Activated CD4-positive, alpha-beta memory T cell treated with anti-CD3 and anti-CD28 coated beads for 36 hours (primary cell): ENCODE measurements at regions not wholly inside any gene's neighbourhood (a gene's known extent, or its start where the extent isn't known, plus 50 kb on each side); places are given as distances from the start of the nearest gene placed in this dataset.
"Not testable (repeated sequence)": the region's sequence is repeated elsewhere in the genome, so short reads cannot be mapped to it uniquely, and the experiment has no call there.

ENCODE experiments used
- CTCF ChIA-PET: fragments of 350-600 bp; sonication (Branson Sonifier 250); formaldehyde crosslinking; loops from one replicate; lab custom pipeline; 2021; ENCODE audit warnings: antibody characterized with exemption, inconsistent platforms; lab: Charles Lee
- POLR2A ChIA-PET: fragments of 350-600 bp; sonication (Branson Sonifier 250); formaldehyde crosslinking; loops from one replicate; lab custom pipeline; 2021; ENCODE audit warnings: antibody characterized with exemption; lab: Charles Lee
- DNase-seq: peaks from one replicate; pipeline ENCODE4 v3.0.0-alpha.2; 2020
- H3K27ac Mint-ChIP-seq: one replicate; pipeline ENCODE4 v1.8.0; 2021; ENCODE audit warnings: mixed read lengths
- H3K27me3 Mint-ChIP-seq: one replicate; pipeline ENCODE4 v1.8.0; 2021; ENCODE audit warnings: mixed read lengths
- H3K36me3 Mint-ChIP-seq: one replicate; pipeline ENCODE4 v1.8.0; 2021; ENCODE audit warnings: mixed read lengths
- H3K4me1 Mint-ChIP-seq: one replicate; pipeline ENCODE4 v1.8.0; 2021; ENCODE audit warnings: low read depth, mixed read lengths
- H3K4me3 Mint-ChIP-seq: one replicate; pipeline ENCODE4 v1.8.0; 2021; ENCODE audit warnings: mild to moderate bottlenecking, mixed read lengths
- H3K9me3 Mint-ChIP-seq: one replicate; pipeline ENCODE4 v1.8.0; 2021; ENCODE audit warnings: mixed read lengths
- intact Hi-C: fragments of 100-400 bp; cut with micrococcal nuclease; formaldehyde crosslinking; loops from one replicate; pipeline ENCODE4 v1.15.1; 2023

GRCh38 chr1:4215391-4215790 lies 315.3 kb upstream of the C1orf174 start:
- no peaks in the 10 kb centered on the region for H3K9me3 Mint-ChIP-seq
- no peak for DNase-seq
- no peak overlapping the region for H3K4me3 Mint-ChIP-seq
- intact Hi-C loops, result no loop called here
- H3K27ac Mint-ChIP-seq, result no peak overlapping the region
- no peaks in the 10 kb centered on the region for H3K36me3 Mint-ChIP-seq
- POLR2A ChIA-PET, result no interaction called here
- CTCF ChIA-PET, result no interaction called here
- H3K27me3 Mint-ChIP-seq, result peaks cover 10% of the 10 kb centered on the region
- H3K4me1 Mint-ChIP-seq, result no peaks in the 10 kb centered on the region

- no peak overlapping the region for H3K27ac Mint-ChIP-seq
- peaks cover 10% of the 10 kb centered on the region for H3K27me3 Mint-ChIP-seq
- no peaks in the 10 kb centered on the region for H3K9me3 Mint-ChIP-seq
- H3K4me3 Mint-ChIP-seq, result no peak overlapping the region
- CTCF ChIA-PET, result no interaction called here
- H3K36me3 Mint-ChIP-seq, result no peaks in the 10 kb centered on the region
- DNase-seq, result no peak
- H3K4me1 Mint-ChIP-seq, result no peaks in the 10 kb centered on the region
- POLR2A ChIA-PET, result no interaction called here
- intact Hi-C loops, result no loop called here
Measured at GRCh38 chr1:4216231-4216630, 316.2 kb upstream of the C1orf174 start.

- no peaks in the 10 kb centered on the region for H3K4me1 Mint-ChIP-seq
- H3K27me3 Mint-ChIP-seq, result peaks cover 11% of the 10 kb centered on the region
- H3K4me3 Mint-ChIP-seq, result no peak overlapping the region
- POLR2A ChIA-PET, result no interaction called here
- H3K36me3 Mint-ChIP-seq, result no peaks in the 10 kb centered on the region
- no peak for DNase-seq
- H3K27ac Mint-ChIP-seq, result no peak overlapping the region
- no peaks in the 10 kb centered on the region for H3K9me3 Mint-ChIP-seq
- intact Hi-C loops, result no loop called here
- CTCF ChIA-PET, result no interaction called here
Measured at GRCh38 chr1:4218619-4219018, 318.5 kb upstream of the C1orf174 start.

DNA sequence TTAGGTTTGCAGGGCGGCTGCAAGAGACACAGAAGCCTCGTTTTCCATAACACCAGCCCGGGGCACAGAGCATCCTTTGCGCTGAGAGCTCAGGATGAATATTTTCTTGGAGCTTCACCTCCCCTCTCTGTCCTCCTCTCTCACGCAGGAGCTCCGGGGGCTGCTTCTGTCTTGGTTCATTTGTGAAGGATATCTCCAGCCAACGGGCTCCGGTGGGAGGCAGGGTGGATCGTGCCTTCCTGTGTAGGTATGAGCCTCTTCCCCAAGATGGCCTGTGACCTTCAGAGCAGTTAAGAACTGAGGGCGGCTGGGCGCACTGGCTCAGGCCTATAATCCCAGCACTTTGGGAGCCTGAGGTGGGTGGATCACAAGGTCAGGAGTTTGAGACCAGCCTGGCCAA lies 319.0 kb upstream of the C1orf174 start:
- Mint-ChIP-seq H3K4me3 (no peak overlapping the region), H3K27ac (no peak overlapping the region), H3K27me3 (peaks cover 9% of the 10 kb centered on the region), H3K9me3 (no peaks in the 10 kb centered on the region), H3K36me3 (no peaks in the 10 kb centered on the region), H3K4me1 (no peaks in the 10 kb centered on the region)
- intact Hi-C loops, result no loop called here
- DNase-seq, result no peak
- CTCF ChIA-PET, result no interaction called here
- POLR2A ChIA-PET, result no interaction called here

- ChIA-PET POLR2A (no interaction called here), CTCF (no interaction called here)
- H3K36me3 Mint-ChIP-seq, result no peaks in the 10 kb centered on the region
- intact Hi-C loops, result no loop called here
- H3K4me1 Mint-ChIP-seq, result no peaks in the 10 kb centered on the region
- no peak for DNase-seq
- H3K9me3 Mint-ChIP-seq, result no peaks in the 10 kb centered on the region
- H3K27ac Mint-ChIP-seq, result no peak overlapping the region
- no peak overlapping the region for H3K4me3 Mint-ChIP-seq
- H3K27me3 Mint-ChIP-seq, result peaks cover 9% of the 10 kb centered on the region
Measured at GRCh38 chr1:4219826-4220225, 319.8 kb upstream of the C1orf174 start.

GRCh38 chr1:4220362-4220761 lies 320.3 kb upstream of the C1orf174 start:
- intact Hi-C loops, result no loop called here
- H3K27ac Mint-ChIP-seq, result no peak overlapping the region
- H3K4me1 Mint-ChIP-seq, result no peaks in the 10 kb centered on the region
- DNase-seq, result no peak
- ChIA-PET POLR2A (no interaction called here), CTCF (no interaction called here)
- H3K9me3 Mint-ChIP-seq, result no peaks in the 10 kb centered on the region
- H3K4me3 Mint-ChIP-seq, result no peak overlapping the region
- H3K27me3 Mint-ChIP-seq, result peaks cover 9% of the 10 kb centered on the region
- no peaks in the 10 kb centered on the region for H3K36me3 Mint-ChIP-seq

GRCh38 chr1:4221107-4221506 lies 321.0 kb upstream of the C1orf174 start:
- DNase-seq, result no peak
- H3K36me3 Mint-ChIP-seq, result no peaks in the 10 kb centered on the region

GRCh38 chr1:4224684-4225467 lies 324.8 kb upstream of the C1orf174 start:
- no peak for DNase-seq
- intact Hi-C loops, result no loop called here
- Mint-ChIP-seq H3K4me3 (no peak overlapping the region), H3K4me1 (no peaks in the 10 kb centered on the region), H3K27me3 (peaks cover 13% of the 10 kb centered on the region), H3K27ac (no peak overlapping the region), H3K36me3 (no peaks in the 10 kb centered on the region), H3K9me3 (no peaks in the 10 kb centered on the region)
- CTCF ChIA-PET, result no interaction called here
- POLR2A ChIA-PET, result no interaction called here

More at GRCh38 chr1:4221107-4221506, 321.0 kb upstream of the C1orf174 start:
- CTCF ChIA-PET, result no interaction called here
- POLR2A ChIA-PET, result no interaction called here
- intact Hi-C loops, result no loop called here
- Mint-ChIP-seq H3K27me3 (peaks cover 9% of the 10 kb centered on the region), H3K27ac (no peak overlapping the region), H3K4me3 (no peak overlapping the region), H3K9me3 (no peaks in the 10 kb centered on the region), H3K4me1 (no peaks in the 10 kb centered on the region)

DNA sequence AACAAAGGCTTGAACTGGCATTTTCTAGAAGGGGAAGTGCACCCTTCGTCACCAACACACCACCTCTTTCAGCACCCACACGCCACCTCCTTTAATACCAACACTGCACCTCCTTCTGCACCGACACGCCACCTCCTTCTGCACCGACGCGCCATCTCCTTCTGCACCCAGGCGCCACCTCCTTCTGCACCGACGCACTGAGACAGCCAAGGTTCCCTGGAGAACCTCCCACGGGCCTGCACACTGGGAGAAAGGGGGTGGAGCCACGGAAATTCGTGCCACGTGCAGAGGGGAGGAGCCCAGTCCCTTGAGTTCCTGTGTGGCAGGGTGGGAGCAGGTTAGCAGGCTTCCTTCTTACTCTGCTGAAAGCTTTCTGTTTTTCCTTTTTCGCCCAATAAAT lies 327.9 kb upstream of the C1orf174 start:
- CTCF ChIA-PET, result no interaction called here
- POLR2A ChIA-PET, result no interaction called here

GRCh38 chr1:4253935-4254334 lies 353.9 kb upstream of the C1orf174 start:
- ChIA-PET POLR2A (no interaction called here), CTCF (no interaction called here)
- peaks cover 23% of the 10 kb centered on the region for H3K27me3 Mint-ChIP-seq
- H3K4me1 Mint-ChIP-seq, result no peaks in the 10 kb centered on the region
- no peak overlapping the region for H3K27ac Mint-ChIP-seq
- no peak for DNase-seq
- intact Hi-C loops, result no loop called here
- no peak overlapping the region for H3K4me3 Mint-ChIP-seq
- H3K9me3 Mint-ChIP-seq, result peaks cover 20% of the 10 kb centered on the region
- peaks cover 7% of the 10 kb centered on the region for H3K36me3 Mint-ChIP-seq

More for the DNA sequence above, 327.9 kb upstream of the C1orf174 start:
- Mint-ChIP-seq H3K27me3 (peaks cover 13% of the 10 kb centered on the region), H3K9me3 (no peaks in the 10 kb centered on the region), H3K27ac (no peak overlapping the region), H3K4me3 (no peak overlapping the region), H3K4me1 (no peaks in the 10 kb centered on the region), H3K36me3 (no peaks in the 10 kb centered on the region)
- no peak for DNase-seq
- intact Hi-C loops, result no loop called here

DNA sequence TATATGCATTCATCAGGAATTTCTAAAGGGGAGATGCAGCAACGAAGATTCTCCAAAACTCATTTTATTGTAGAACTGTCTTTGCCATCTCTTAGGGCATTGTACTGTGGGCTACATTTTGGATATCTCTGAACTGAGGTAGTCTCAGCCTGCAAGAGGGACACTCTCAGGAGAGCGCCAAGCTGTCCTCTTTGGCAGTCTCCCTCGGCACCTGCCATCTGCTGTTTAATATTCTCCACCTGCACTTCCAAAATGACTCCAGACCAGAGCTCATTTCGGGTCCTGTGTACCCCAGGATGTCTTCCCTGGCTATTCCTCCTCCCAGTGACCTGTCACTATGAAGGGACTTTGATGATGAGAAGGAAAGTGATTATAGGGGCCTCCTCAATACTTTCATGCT lies 356.3 kb upstream of the C1orf174 start:
- DNase-seq, result no peak
- Mint-ChIP-seq H3K27me3 (peaks cover 9% of the 10 kb centered on the region), H3K36me3 (peaks cover 9% of the 10 kb centered on the region), H3K4me3 (no peak overlapping the region), H3K4me1 (no peaks in the 10 kb centered on the region), H3K27ac (no peak overlapping the region), H3K9me3 (peaks cover 25% of the 10 kb centered on the region)
- ChIA-PET CTCF (no interaction called here), POLR2A (no interaction called here)
- intact Hi-C loops, result no loop called here

- intact Hi-C loops, H3K36me3 Mint-ChIP-seq, H3K27ac Mint-ChIP-seq, H3K4me1 Mint-ChIP-seq, CTCF ChIA-PET, DNase-seq, H3K4me3 Mint-ChIP-seq, POLR2A ChIA-PET: not testable (repeated sequence)
- Mint-ChIP-seq H3K9me3 (peaks cover 25% of the 10 kb centered on the region), H3K27me3 (peaks cover 12% of the 10 kb centered on the region)
Measured at GRCh38 chr1:4258146-4258777, 358.2 kb upstream of the C1orf174 start.

GRCh38 chr1:4261327-4261726 lies 361.3 kb upstream of the C1orf174 start:
- ChIA-PET POLR2A (no interaction called here), CTCF (no interaction called here)
- Mint-ChIP-seq H3K4me1 (no peaks in the 10 kb centered on the region), H3K36me3 (peaks cover 9% of the 10 kb centered on the region), H3K9me3 (peaks cover 25% of the 10 kb centered on the region), H3K4me3 (no peak overlapping the region), H3K27ac (no peak overlapping the region), H3K27me3 (peaks cover 15% of the 10 kb centered on the region)
- intact Hi-C loops, result no loop called here
- DNase-seq, result no peak
